AG10803 (cell line): ENCODE measurements at regions not wholly inside any gene's neighbourhood (a gene's known extent, or its start where the extent isn't known, plus 50 kb on each side); places are given as distances from the start of the nearest gene placed in this dataset.
A peak's percentile ranks its signal among the peaks of the same experiment; 100 is the strongest.

Experiments
- DNase-seq: peaks from one replicate; pipeline ENCODE4 v3.0.0; 2010; ENCODE audit warnings: low read depth
- H3K4me3 ChIP-seq: 2 replicates; pipeline ENCODE4 v1.5.1; 2011; ENCODE audit warnings: mild to moderate bottlenecking, low read length, control low read depth
- TF ChIP-seq, protein P1 (sequence below): conservative IDR thresholded peaks from 2 replicates; pipeline ENCODE4 v1.5.1; 2011; ENCODE audit warnings: mild to moderate bottlenecking, low read length, control low read depth, inconsistent platforms

GRCh38 chr9:105890046-105890822 is 195.9 kb downstream of the TMEM38B start:
- no peak for DNase-seq
- TF ChIP-seq, protein P1, sequence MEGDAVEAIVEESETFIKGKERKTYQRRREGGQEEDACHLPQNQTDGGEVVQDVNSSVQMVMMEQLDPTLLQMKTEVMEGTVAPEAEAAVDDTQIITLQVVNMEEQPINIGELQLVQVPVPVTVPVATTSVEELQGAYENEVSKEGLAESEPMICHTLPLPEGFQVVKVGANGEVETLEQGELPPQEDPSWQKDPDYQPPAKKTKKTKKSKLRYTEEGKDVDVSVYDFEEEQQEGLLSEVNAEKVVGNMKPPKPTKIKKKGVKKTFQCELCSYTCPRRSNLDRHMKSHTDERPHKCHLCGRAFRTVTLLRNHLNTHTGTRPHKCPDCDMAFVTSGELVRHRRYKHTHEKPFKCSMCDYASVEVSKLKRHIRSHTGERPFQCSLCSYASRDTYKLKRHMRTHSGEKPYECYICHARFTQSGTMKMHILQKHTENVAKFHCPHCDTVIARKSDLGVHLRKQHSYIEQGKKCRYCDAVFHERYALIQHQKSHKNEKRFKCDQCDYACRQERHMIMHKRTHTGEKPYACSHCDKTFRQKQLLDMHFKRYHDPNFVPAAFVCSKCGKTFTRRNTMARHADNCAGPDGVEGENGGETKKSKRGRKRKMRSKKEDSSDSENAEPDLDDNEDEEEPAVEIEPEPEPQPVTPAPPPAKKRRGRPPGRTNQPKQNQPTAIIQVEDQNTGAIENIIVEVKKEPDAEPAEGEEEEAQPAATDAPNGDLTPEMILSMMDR = no peak
- H3K4me3 ChIP-seq = no peak overlapping the region

DNA sequence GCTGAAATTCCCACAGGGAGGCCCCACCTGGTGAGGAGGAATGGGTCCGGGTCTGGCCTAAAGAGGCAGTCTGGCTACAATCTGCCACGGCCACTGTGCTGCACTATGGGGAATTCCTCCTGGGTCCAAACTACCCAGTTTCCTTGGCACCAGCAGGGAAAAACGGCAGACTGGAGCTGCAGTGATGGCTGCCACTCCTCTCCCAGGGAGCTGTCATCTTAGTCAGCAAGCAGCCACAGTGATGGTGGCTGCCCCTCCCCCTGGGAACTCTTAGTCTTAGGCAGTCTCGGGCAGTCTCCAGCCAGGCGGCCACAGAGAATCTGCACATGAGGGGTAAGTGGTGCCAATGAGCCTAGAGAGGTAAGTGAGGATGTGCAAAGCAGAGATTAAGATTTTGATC is 205.8 kb downstream of the TMEM38B start:
- H3K4me3 ChIP-seq = no peak overlapping the region
- TF ChIP-seq, protein P1 = no peak
- DNase-seq = no peak

- TF ChIP-seq, protein P1 = peak; percentile 48
- H3K4me3 ChIP-seq = no peak overlapping the region
- DNase-seq = peak; percentile 17
These were observed 207.3 kb downstream of the TMEM38B start for GRCh38 chr9:105901514-105902109.

GRCh38 chr9:105908069-105908468 is 213.7 kb downstream of the TMEM38B start:
- no peak overlapping the region for H3K4me3 ChIP-seq
- no peak for DNase-seq
- TF ChIP-seq, protein P1 = no peak

DNA sequence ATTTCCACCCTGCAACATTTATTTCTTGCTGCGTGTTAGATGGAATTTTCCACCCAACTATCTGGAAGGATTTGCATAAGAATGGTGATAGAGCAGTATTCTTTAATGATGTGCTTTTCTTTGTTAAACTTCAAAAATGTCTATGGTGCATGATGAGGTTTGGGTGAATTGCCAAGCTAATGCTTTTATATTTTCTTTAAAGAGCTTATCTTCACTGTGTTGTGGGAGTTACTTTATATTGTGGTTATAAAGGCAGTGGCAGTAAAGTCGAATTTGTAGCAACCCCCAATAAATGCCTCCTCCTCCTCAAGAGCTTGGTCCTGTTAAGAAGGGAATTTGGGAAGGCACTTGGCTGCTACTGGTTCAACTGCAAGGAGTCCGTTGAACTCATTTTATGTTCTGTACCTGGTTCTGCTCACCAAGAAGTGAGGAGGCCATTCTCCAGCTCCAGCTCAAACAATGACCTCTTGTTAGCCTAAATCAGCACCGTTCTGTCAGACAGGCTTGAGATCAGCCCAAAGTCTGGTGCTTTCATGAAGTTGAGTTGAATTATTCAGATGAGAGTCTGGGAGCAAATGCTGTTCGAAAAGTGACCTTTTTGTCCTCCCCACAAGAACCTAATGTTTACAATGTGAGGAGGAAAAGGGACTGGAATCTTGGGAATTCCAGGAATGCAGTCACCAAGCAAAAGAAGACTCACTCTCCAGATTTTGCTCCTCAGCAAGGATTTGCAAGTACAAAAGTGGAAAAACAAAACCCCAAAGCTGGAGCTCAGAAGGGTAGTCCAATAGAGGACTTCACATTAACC is 217.0 kb downstream of the TMEM38B start:
- DNase-seq = peak; percentile 34
- TF ChIP-seq, protein P1 = no peak
- no peak overlapping the region for H3K4me3 ChIP-seq

DNA sequence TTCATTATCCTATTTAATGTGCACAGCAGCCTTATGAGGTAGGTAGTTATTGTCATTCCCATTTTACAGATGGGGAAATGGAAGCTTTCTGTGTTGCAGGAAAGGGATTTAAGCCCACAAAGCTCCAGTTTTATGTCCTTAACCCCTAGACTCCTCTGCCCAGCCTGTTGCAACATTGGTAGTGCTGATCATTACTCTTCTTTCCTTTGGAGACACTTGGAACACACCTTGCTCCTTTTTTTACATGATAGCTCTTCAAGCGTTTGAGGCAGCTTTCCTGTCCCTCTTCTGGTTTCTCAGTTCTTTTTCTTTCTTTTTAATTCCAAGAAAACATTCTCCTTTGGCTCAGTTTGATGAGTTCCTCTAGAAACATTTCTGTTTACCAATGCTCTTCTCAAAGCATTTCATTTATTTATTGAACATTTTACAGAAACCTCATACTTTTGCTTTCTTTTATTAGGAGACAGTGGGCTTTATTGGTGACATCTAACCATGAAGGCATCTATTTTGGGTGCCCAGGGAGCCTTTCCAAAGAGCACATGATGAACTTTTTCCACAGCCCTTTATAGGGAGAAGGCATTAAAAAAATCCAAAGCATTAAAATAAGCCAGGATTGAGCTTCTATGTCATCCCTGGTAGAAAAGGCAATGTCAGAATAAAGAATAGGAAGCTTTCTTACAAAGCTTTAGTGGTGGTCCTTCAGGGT is 218.0 kb downstream of the TMEM38B start:
- TF ChIP-seq, protein P1 = no peak
- H3K4me3 ChIP-seq = no peak overlapping the region
- no peak for DNase-seq
